Naive thymus-derived CD4-positive, alpha-beta T cell (primary cell): ENCODE measurements at regions not wholly inside any gene's neighbourhood (a gene's known extent, or its start where the extent isn't known, plus 50 kb on each side); places are given as distances from the start of the nearest gene placed in this dataset.
"Not testable (repeated sequence)": the region's sequence is repeated elsewhere in the genome, so short reads cannot be mapped to it uniquely, and the experiment has no call there.

Experiments
- ATAC-seq: fragments of 150-1000 bp; cut with Tn5 transposase; 2 replicates; pipeline ENCODE4 v1.10.0; 2021; ENCODE audit warnings: mild to moderate bottlenecking, moderate library complexity
- CTCF ChIA-PET: fragments of 350-600 bp; sonication (Branson Sonifier 250); formaldehyde crosslinking; loops from one replicate; lab custom pipeline; 2021; ENCODE audit warnings: antibody characterized with exemption; lab: Charles Lee
- POLR2A ChIA-PET: fragments of 350-600 bp; sonication (Branson Sonifier 250); formaldehyde crosslinking; loops from one replicate; lab custom pipeline; 2021; ENCODE audit warnings: antibody characterized with exemption, inconsistent platforms; lab: Charles Lee
- DNase-seq, 9 donors: peaks; one replicate each; pipeline versions ENCODE4 v3.0.0 to v3.0.0-alpha.2; 2020 to 2022; ENCODE audit warnings: mixed read lengths in 1 of 9
- H3K27ac ChIP-seq: one replicate; pipeline ENCODE4 v1.7.0; 2013; ENCODE audit warnings: mild to moderate bottlenecking, low read depth, low read length, moderate library complexity
- H3K27me3 ChIP-seq, 2 donors: one replicate each; pipeline ENCODE4 v1.7.0; 2013; ENCODE audit warnings: low read length in 2 of 2, mild to moderate bottlenecking in 2 of 2, moderate library complexity in 2 of 2; ENCODE audit not compliant: control insufficient read depth in 2 of 2, insufficient read depth in 2 of 2
- H3K36me3 ChIP-seq, 3 experiments: 1 replicate in 2 of 3; 2 replicates in 1 of 3; pipeline ENCODE4 v1.7.0; 2013; ENCODE audit warnings: low read length in 3 of 3, mild to moderate bottlenecking in 3 of 3, moderate library complexity in 1 of 3; ENCODE audit not compliant: insufficient read depth in 3 of 3, control insufficient read depth in 2 of 3
- H3K4me1 ChIP-seq, 2 donors: one replicate each; pipeline ENCODE4 v1.7.0; 2013; ENCODE audit warnings: low read length in 2 of 2, mild to moderate bottlenecking in 2 of 2, moderate library complexity in 1 of 2; ENCODE audit not compliant: control insufficient read depth in 2 of 2, insufficient read depth in 2 of 2
- H3K4me3 ChIP-seq: 2 replicates; pipeline ENCODE4 v1.7.0; 2013; ENCODE audit warnings: mild to moderate bottlenecking, low read length
- H3K9me3 ChIP-seq, 3 experiments: 1 replicate in 2 of 3; 2 replicates in 1 of 3; pipeline ENCODE4 v1.7.0; 2013; ENCODE audit warnings: low read length in 3 of 3; ENCODE audit not compliant: control insufficient read depth in 2 of 3
- H3K27ac Mint-ChIP-seq, 9 donors: one replicate each; pipeline ENCODE4 v1.8.0; 2020 to 2022; ENCODE audit warnings: mixed read lengths in 9 of 9, mild to moderate bottlenecking in 8 of 9, moderate library complexity in 5 of 9, inconsistent platforms in 2 of 9
- H3K27me3 Mint-ChIP-seq, 5 donors: one replicate each; pipeline ENCODE4 v1.8.0; 2021 to 2022; ENCODE audit warnings: mixed read lengths in 5 of 5, mild to moderate bottlenecking in 1 of 5
- H3K36me3 Mint-ChIP-seq, 5 donors: one replicate each; pipeline ENCODE4 v1.8.0; 2020 to 2022; ENCODE audit warnings: mixed read lengths in 5 of 5, mild to moderate bottlenecking in 3 of 5, inconsistent platforms in 1 of 5
- H3K4me1 Mint-ChIP-seq, 7 donors: one replicate each; pipeline ENCODE4 v1.8.0; 2020 to 2022; ENCODE audit warnings: mixed read lengths in 7 of 7, mild to moderate bottlenecking in 3 of 7, inconsistent platforms in 1 of 7
- H3K4me3 Mint-ChIP-seq, 10 donors: one replicate each; pipeline ENCODE4 v1.8.0; 2020 to 2022; ENCODE audit warnings: mild to moderate bottlenecking in 10 of 10, mixed read lengths in 10 of 10, moderate library complexity in 6 of 10, inconsistent platforms in 2 of 10
- H3K9me3 Mint-ChIP-seq, 11 donors: one replicate each; pipeline ENCODE4 v1.8.0; 2020 to 2022; ENCODE audit warnings: mixed read lengths in 11 of 11, mild to moderate bottlenecking in 4 of 11, inconsistent platforms in 1 of 11, moderate library complexity in 1 of 11
- intact Hi-C, 2 donors: fragments of 100-400 bp; cut with micrococcal nuclease; formaldehyde crosslinking; loops; one replicate each; pipeline ENCODE4 v1.15.1; 2023

DNA sequence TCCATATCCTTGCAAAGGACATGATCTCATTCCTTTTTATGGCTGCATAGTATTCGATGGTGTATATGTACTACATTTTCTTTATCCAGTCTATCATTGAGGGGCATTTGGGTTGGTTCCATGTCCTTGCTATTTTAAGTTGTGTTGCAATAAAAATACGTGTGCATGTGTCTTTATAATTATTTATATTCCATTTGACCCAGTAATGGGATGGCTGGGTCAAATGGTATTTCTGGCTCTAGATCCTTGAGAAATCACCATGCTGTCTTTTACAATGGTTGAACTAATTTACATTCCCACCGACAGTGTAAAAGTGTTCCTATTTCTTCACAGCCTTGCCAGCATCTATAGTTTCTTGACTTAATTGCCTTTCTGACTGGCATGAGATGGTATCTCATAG lies 972.6 kb upstream of the KCND2 start:
- H3K36me3 ChIP-seq, H3K4me3 ChIP-seq, CTCF ChIA-PET, H3K27ac ChIP-seq, ATAC-seq, H3K27me3 Mint-ChIP-seq, intact Hi-C loops, POLR2A ChIA-PET, DNase-seq, H3K4me1 Mint-ChIP-seq, H3K27ac Mint-ChIP-seq, H3K4me3 Mint-ChIP-seq, H3K4me1 ChIP-seq, H3K9me3 ChIP-seq, H3K27me3 ChIP-seq, H3K36me3 Mint-ChIP-seq: not testable (repeated sequence)
- H3K9me3 Mint-ChIP-seq, result peaks cover 0 to 16% (median 7%) of the 10 kb centered on the region in 11 donors

DNA sequence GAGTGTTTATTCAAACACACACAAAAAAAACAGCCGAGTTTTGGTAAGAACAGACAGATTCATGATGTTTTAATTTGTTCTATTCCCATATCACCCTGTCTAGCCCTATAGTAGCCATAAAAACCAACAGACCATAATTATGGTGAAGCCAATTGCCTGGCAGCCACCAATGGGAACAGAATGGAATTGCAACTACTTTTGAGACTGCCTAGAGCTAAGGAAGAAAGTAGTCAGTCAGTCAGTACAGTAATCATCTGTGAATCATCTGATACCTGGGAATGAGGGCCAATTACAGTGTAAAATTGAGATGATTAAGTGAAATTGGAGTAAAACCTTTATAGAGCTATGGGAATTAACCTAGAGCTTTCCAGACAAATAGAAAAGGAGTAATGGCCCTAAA lies 952.7 kb upstream of the KCND2 start:
- no peak overlapping the region for H3K27ac ChIP-seq
- no peaks in the 10 kb centered on the region for H3K27me3 ChIP-seq
- ChIA-PET POLR2A (no interaction called here), CTCF (no interaction called here)
- Mint-ChIP-seq H3K4me1 (no peaks in the 10 kb centered on the region), H3K27ac (no peak overlapping the region), H3K9me3 (peaks cover 0 to 11% (median 6%) of the 10 kb centered on the region in 11 donors), H3K4me3 (no peak overlapping the region), H3K36me3 (no peaks in the 10 kb centered on the region), H3K27me3 (no peaks in the 10 kb centered on the region)
- H3K4me3 ChIP-seq, result no peak overlapping the region
- no peaks in the 10 kb centered on the region for H3K9me3 ChIP-seq
- no peaks in the 10 kb centered on the region for H3K4me1 ChIP-seq
- DNase-seq (no peak), ATAC-seq (no peak)
- intact Hi-C loops, result no loop called here
- no peaks in the 10 kb centered on the region for H3K36me3 ChIP-seq

DNA sequence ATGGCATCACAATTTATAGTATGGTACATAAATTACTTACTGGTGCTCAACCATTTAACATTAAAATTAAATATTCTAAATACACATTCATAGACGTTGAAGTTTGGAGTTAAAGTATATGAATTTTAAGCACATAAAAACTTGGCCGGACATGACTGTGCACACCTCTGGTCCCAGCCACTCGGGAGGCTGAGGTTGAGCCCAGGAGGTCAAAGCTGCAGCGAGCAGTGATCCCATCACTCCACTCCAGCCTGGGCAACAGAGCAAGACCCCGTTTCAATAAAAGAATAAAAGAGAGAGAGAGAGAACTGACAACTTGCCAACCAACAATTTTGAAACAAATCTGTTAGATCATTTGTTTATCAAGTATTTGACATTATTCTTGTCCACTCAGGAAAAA lies 943.3 kb upstream of the KCND2 start:
- DNase-seq (no peak), ATAC-seq (no peak)
- ChIA-PET CTCF (no interaction called here), POLR2A (no interaction called here)
- H3K4me3 Mint-ChIP-seq, result no peak overlapping the region
- H3K27ac Mint-ChIP-seq, result no peak overlapping the region
- peaks cover 0 to 20% (median 2%) of the 10 kb centered on the region in 11 donors for H3K9me3 Mint-ChIP-seq
- H3K36me3 Mint-ChIP-seq, result no peaks in the 10 kb centered on the region
- no peaks in the 10 kb centered on the region for H3K36me3 ChIP-seq
- intact Hi-C loops, result no loop called here
- H3K4me1 Mint-ChIP-seq, result no peaks in the 10 kb centered on the region
- no peak overlapping the region for H3K27ac ChIP-seq
- no peaks in the 10 kb centered on the region for H3K4me1 ChIP-seq
- no peak overlapping the region for H3K4me3 ChIP-seq
- no peaks in the 10 kb centered on the region for H3K9me3 ChIP-seq
- no peaks in the 10 kb centered on the region for H3K27me3 ChIP-seq
- no peaks in the 10 kb centered on the region for H3K27me3 Mint-ChIP-seq

DNA sequence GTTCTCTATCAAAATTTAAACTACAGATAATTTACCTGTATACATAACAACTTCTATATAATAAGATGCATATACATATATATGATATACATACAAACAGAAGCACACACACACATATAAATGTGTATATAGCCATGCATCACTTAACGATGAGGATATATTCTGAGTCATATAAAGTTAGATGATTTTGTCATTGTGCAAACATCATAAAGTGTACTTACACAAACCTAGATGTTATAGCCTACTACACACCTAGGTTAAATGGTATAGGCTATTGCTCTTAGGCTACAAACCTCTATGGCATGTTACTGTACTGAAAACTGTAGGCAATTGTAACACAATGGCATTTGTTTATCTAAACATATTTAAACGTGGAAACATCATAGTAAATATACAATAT lies 937.6 kb upstream of the KCND2 start:
- H3K36me3 Mint-ChIP-seq, result no peaks in the 10 kb centered on the region
- Histone ChIP-seq H3K27me3 (no peaks in the 10 kb centered on the region), H3K27ac (no peak overlapping the region), H3K36me3 (no peaks in the 10 kb centered on the region), H3K4me1 (no peaks in the 10 kb centered on the region), H3K4me3 (no peak overlapping the region), H3K9me3 (no peaks in the 10 kb centered on the region)
- ATAC-seq (no peak), DNase-seq (no peak)
- ChIA-PET CTCF (no interaction called here), POLR2A (no interaction called here)
- H3K27me3 Mint-ChIP-seq, result no peaks in the 10 kb centered on the region
- no peak overlapping the region for H3K4me3 Mint-ChIP-seq
- H3K4me1 Mint-ChIP-seq, result no peaks in the 10 kb centered on the region
- peaks cover 0 to 12% (median 2%) of the 10 kb centered on the region in 11 donors for H3K9me3 Mint-ChIP-seq
- intact Hi-C loops, result no loop called here
- no peak overlapping the region for H3K27ac Mint-ChIP-seq

DNA sequence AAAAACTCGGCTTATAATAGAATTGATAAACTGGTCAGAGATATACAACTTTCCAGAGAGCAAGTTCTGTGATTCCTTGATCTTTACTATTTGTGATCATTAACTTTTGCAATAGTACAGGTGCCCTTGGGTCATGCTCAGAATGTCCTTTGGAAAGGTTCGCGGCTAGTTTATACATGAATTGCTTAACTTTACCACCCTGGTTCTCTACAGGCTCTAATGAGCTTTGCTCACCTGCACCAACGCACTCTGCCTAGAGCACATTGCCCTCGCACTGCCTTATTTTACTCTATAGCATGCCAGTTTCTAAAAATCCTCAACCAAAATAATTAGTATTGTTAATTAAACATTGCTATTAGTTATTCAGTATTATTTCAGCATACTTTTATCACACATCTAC lies 931.2 kb upstream of the KCND2 start:
- no peaks in the 10 kb centered on the region for H3K36me3 Mint-ChIP-seq
- ChIA-PET POLR2A (no interaction called here), CTCF (no interaction called here)
- Histone ChIP-seq H3K9me3 (no peaks in the 10 kb centered on the region), H3K36me3 (no peaks in the 10 kb centered on the region), H3K27me3 (no peaks in the 10 kb centered on the region), H3K4me3 (no peak overlapping the region), H3K27ac (no peak overlapping the region), H3K4me1 (no peaks in the 10 kb centered on the region)
- intact Hi-C loops, result no loop called here
- peaks cover 0 to 13% (median 4%) of the 10 kb centered on the region in 11 donors for H3K9me3 Mint-ChIP-seq
- no peak overlapping the region for H3K27ac Mint-ChIP-seq
- no peak overlapping the region for H3K4me3 Mint-ChIP-seq
- DNase-seq (no peak), ATAC-seq (no peak)
- no peaks in the 10 kb centered on the region for H3K4me1 Mint-ChIP-seq
- H3K27me3 Mint-ChIP-seq, result no peaks in the 10 kb centered on the region

DNA sequence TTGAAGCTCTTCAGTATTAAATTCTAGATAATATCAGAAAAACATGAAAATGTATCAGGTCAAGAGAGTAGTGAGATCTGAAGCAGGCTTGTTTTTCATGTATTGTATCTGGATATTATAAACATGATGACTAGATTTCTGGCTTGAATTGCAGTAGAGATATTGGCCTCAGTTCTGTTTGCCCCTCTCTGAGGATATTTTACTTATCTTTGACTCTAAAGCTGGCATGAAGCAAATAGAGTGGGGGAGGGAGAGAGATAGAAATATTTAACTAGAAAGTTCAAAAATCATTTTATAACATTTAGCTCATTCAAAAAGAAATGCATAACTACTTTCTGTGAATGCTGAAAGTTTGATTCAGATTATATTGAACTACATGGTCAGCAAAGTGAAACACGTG lies 929.7 kb upstream of the KCND2 start:
- no peak overlapping the region for H3K4me3 Mint-ChIP-seq
- H3K4me1 Mint-ChIP-seq, result no peaks in the 10 kb centered on the region
- Histone ChIP-seq H3K4me1 (no peaks in the 10 kb centered on the region), H3K27me3 (no peaks in the 10 kb centered on the region), H3K36me3 (no peaks in the 10 kb centered on the region), H3K4me3 (no peak overlapping the region), H3K27ac (no peak overlapping the region), H3K9me3 (no peaks in the 10 kb centered on the region)
- H3K36me3 Mint-ChIP-seq, result no peaks in the 10 kb centered on the region
- no peak overlapping the region for H3K27ac Mint-ChIP-seq
- DNase-seq (no peak), ATAC-seq (no peak)
- H3K27me3 Mint-ChIP-seq, result no peaks in the 10 kb centered on the region
- CTCF ChIA-PET, result no interaction called here
- POLR2A ChIA-PET, result no interaction called here
- H3K9me3 Mint-ChIP-seq, result peaks cover 0 to 13% (median 5%) of the 10 kb centered on the region in 11 donors
- intact Hi-C loops, result no loop called here

DNA sequence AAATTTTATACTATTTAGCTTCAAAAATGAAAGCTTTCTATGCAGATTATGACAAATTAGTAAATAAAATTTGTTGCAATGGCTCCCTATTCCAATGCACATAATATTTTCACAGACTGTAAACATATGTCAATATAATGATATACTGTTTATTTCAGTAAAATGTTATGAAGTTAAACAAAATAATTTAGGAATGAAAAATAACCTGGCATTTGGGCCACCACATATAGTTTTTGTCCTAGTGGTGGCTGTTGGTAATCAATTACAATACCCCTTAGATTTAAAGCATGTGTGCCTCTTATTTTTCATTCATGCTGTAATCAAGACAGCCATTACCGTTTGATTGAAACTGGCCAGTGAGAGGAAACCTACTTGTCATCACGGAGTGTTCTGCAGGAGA lies 928.5 kb upstream of the KCND2 start:
- no peak overlapping the region for H3K4me3 ChIP-seq
- H3K27ac ChIP-seq, result no peak overlapping the region
- no peaks in the 10 kb centered on the region for H3K9me3 ChIP-seq
- no peaks in the 10 kb centered on the region for H3K4me1 ChIP-seq
- intact Hi-C loops, result no loop called here
- peaks cover 0 to 14% (median 7%) of the 10 kb centered on the region in 11 donors for H3K9me3 Mint-ChIP-seq
- DNase-seq (no peak), ATAC-seq (no peak)
- no peak overlapping the region for H3K4me3 Mint-ChIP-seq
- H3K36me3 ChIP-seq, result no peaks in the 10 kb centered on the region
- no peaks in the 10 kb centered on the region for H3K4me1 Mint-ChIP-seq
- H3K27me3 ChIP-seq, result no peaks in the 10 kb centered on the region
- no peaks in the 10 kb centered on the region for H3K27me3 Mint-ChIP-seq
- no peak overlapping the region for H3K27ac Mint-ChIP-seq
- CTCF ChIA-PET, result no interaction called here
- POLR2A ChIA-PET, result no interaction called here
- no peaks in the 10 kb centered on the region for H3K36me3 Mint-ChIP-seq
